Skeletal muscle satellite cell (primary cell): ENCODE measurements at regions not wholly inside any gene's neighbourhood (a gene's known extent, or its start where the extent isn't known, plus 50 kb on each side); places are given as distances from the start of the nearest gene placed in this dataset.

Experiments used
- H3K27me3 ChIP-seq: 2 replicates; pipeline ENCODE4 v1.7.0; 2013; ENCODE audit warnings: low read length; ENCODE audit not compliant: control insufficient read depth, insufficient read depth
- H3K36me3 ChIP-seq: 2 replicates; pipeline ENCODE4 v1.7.0; 2013; ENCODE audit warnings: mild to moderate bottlenecking, control low read depth, low read length; ENCODE audit not compliant: insufficient read depth
- H3K4me1 ChIP-seq: 2 replicates; pipeline ENCODE4 v1.7.0; 2013; ENCODE audit warnings: low read length; ENCODE audit not compliant: control insufficient read depth, insufficient read depth
- H3K4me2 ChIP-seq: 2 replicates; pipeline ENCODE4 v1.7.0; 2013; ENCODE audit warnings: mild to moderate bottlenecking, low read length
- H3K4me3 ChIP-seq: 2 replicates; pipeline ENCODE4 v1.7.0; 2013; ENCODE audit warnings: low read length
- H3K9ac ChIP-seq: 2 replicates; pipeline ENCODE4 v1.7.0; 2013; ENCODE audit warnings: mild to moderate bottlenecking, low read depth, low read length, moderate library complexity
- H3K9me3 ChIP-seq: replicated peaks from 2 replicates; pipeline ENCODE4 v1.7.0; 2013; ENCODE audit warnings: mild to moderate bottlenecking, control low read depth, low read length

DNA sequence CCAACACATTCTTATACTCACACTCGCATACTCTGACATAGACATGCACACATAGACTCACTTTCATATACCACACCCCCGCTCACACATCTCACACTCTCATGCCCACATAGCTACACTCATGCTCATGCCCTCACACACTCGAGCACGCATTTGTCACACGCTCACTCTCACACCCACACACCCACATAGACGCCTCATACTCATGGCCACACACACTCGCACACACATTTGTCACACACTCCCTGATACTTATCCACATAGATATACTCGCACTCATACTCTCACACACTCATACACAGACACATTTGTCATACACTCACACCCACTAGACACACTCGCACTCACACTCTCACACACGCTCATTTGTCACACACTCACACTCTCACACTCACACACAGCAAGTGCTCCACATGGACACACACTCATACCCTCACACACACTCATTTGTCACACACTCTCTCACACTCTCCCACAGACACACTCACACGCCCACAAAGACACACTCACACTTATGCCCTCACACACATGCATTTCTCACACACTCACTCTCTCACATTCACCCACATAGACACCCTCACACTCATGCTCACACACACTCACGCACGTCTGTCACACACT lies 50.9 kb downstream of the TNP1 start:
- peaks cover 7% of the 10 kb centered on the region for H3K27me3 ChIP-seq
- no peaks in the 10 kb centered on the region for H3K36me3 ChIP-seq
- H3K9me3 ChIP-seq = no peaks in the 10 kb centered on the region
- H3K9ac ChIP-seq = no peak overlapping the region
- no peak overlapping the region for H3K4me3 ChIP-seq
- H3K4me1 ChIP-seq = peaks cover 7% of the 10 kb centered on the region
- H3K4me2 ChIP-seq = no peak overlapping the region

DNA sequence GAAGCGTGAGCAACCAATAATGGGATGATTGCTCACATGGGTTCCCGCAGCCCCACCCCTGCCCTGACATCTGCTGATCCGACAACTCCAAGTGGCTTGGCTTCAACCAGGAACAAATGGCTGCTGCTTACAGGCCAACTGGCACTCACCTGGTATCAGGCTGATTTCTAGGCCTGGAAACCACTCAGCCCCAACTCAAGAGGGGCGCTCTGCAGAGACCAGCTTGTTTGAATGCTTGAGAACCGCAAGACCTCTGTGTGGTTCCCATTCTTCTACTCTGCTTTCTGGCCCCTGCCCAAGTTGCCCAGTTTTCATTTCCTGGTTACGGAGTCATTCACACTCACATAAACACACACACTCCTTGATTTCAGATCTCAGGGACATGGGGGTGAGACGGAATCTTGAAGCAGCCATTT lies 52.0 kb downstream of the TNP1 start:
- H3K4me3 ChIP-seq = no peak overlapping the region
- no peak overlapping the region for H3K9ac ChIP-seq
- H3K9me3 ChIP-seq = no peaks in the 10 kb centered on the region
- peaks cover 7% of the 10 kb centered on the region for H3K27me3 ChIP-seq
- H3K36me3 ChIP-seq = no peaks in the 10 kb centered on the region
- H3K4me2 ChIP-seq = no peak overlapping the region
- peaks cover 7% of the 10 kb centered on the region for H3K4me1 ChIP-seq

DNA sequence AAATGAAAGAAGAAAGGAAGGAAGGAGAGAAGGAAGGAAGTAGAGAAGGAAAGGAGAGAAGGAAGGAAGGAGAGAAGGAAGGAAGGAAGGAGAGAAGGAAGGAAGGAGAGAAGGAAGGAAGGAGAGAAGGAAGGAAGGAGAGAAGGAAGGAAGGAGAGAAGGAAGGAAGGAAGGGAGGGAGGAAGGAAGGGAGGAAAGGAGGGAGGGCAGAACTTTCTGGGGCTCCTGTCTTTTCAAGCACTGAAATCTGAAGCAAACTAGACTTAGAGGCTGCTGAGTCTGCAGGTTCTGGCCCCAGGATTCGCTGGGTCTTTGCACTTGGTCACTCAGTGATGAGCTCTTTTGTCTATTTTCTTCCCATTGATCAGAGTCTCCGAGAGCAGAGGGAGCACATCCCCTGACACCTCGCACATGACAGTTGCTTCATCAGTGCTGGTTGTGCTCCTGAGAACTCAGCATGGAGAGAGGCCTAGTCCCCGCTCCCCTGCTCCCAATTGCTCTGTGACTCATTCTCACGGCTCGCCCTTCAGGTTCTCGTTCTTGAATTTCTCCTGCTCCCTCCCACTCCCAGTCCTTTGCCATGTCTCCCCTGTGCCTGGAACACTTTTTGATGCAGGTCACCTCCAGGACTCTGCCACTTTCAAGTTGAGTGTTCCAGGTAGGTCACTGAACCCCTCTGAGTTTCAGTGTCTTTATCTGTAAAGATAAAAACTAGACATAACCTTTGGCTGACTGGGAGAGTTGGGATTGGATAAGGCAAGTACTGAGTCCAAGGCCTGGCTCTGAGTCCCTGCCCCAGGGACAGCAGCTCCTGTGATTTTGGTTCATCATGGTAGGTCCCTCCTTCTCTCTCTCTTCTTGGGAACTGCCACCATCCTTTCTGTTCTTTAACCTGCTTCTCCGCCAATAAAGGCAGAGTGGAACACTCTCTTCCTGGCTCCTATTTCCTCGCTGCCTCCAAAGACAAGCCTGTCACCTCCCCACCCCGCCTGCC lies 55.2 kb downstream of the TNP1 start:
- H3K9me3 ChIP-seq = no peaks in the 10 kb centered on the region
- no peaks in the 10 kb centered on the region for H3K27me3 ChIP-seq
- H3K9ac ChIP-seq = no peak overlapping the region
- H3K4me1 ChIP-seq = no peaks in the 10 kb centered on the region
- no peak overlapping the region for H3K4me2 ChIP-seq
- H3K36me3 ChIP-seq = no peaks in the 10 kb centered on the region
- no peak overlapping the region for H3K4me3 ChIP-seq

DNA sequence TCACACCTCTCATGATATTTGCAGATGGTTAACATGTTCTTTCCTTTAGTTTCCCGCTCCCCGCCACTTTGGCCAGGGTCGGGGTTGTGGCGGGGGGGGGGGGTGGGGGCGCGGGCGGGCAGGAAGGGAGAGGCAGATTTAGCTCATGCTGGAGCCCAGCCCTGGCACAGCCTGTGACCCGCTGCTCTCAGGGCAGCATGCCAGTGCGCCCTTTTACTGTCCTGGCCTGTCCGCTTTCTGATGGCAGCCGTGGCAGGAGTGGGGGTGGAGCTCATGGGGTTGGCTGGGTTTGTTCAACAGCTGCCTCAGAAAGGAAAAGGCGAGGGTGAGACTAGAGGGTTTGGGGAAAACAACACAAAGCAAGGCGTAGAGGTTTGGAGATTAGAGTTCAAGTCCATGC lies 56.1 kb downstream of the TNP1 start:
- H3K4me2 ChIP-seq = no peak overlapping the region
- H3K4me1 ChIP-seq = no peaks in the 10 kb centered on the region
- H3K27me3 ChIP-seq = no peaks in the 10 kb centered on the region
- H3K9me3 ChIP-seq = no peaks in the 10 kb centered on the region
- no peak overlapping the region for H3K9ac ChIP-seq
- H3K4me3 ChIP-seq = no peak overlapping the region
- H3K36me3 ChIP-seq = no peaks in the 10 kb centered on the region

DNA sequence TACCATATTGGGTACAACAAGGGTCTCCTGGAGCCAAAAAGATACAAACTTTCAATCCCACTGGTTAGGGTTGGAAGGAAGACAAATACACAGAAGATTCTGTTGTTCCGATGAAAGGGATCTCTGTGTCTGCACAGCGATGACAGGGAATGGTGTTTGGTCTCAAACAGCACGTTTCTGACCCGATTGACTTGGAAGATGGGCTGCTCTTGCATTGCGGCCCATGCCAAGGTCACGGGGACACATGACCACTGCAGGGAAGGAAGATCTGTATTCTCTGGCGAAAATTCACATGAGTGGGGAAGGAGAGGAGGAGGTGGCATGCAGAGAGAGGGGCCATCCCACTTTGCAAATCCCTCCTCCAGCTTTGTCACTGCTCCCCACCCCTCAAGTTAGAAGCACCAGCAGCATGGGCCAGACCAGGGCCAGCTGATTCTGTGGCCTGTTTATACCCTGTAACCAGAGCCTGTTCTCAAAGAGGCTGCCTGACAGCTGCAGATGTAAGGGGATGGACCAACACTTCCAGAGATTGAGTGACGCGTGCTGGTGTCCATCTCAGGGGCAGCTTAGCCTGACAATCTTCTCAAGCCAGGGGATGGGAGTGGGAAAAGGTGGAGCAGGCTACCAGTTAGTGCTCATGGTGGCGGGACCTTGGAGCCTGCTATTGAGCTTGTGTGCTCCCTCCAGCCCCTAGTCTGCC lies 57.2 kb downstream of the TNP1 start:
- Histone ChIP-seq H3K27me3 (no peaks in the 10 kb centered on the region), H3K4me3 (no peak overlapping the region), H3K9me3 (no peaks in the 10 kb centered on the region), H3K36me3 (no peaks in the 10 kb centered on the region), H3K4me1 (no peaks in the 10 kb centered on the region), H3K4me2 (no peak overlapping the region), H3K9ac (no peak overlapping the region)

DNA sequence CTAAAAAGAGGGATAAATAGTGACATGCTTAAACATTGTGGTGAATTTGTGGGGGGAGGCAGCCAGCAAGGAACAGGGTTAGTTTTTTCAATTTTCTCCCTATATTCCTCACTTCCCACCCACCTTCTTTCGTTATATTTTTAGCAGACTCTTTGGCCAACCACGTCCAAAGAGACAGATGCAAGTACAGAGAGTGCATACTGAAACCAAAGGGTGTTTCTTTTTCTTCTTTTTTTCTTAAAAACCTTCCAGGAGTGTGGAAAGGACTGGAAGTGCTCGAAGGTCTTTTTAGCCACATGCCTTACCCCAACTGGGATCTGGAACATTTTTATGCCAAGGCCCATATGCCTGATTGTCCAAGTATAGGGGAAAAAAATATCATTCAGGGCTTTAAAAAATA lies 59.0 kb downstream of the TNP1 start:
- no peaks in the 10 kb centered on the region for H3K36me3 ChIP-seq
- H3K9me3 ChIP-seq = no peaks in the 10 kb centered on the region
- H3K4me2 ChIP-seq = no peak overlapping the region
- no peak overlapping the region for H3K4me3 ChIP-seq
- no peak overlapping the region for H3K9ac ChIP-seq
- peaks cover 6% of the 10 kb centered on the region for H3K27me3 ChIP-seq
- no peaks in the 10 kb centered on the region for H3K4me1 ChIP-seq

DNA sequence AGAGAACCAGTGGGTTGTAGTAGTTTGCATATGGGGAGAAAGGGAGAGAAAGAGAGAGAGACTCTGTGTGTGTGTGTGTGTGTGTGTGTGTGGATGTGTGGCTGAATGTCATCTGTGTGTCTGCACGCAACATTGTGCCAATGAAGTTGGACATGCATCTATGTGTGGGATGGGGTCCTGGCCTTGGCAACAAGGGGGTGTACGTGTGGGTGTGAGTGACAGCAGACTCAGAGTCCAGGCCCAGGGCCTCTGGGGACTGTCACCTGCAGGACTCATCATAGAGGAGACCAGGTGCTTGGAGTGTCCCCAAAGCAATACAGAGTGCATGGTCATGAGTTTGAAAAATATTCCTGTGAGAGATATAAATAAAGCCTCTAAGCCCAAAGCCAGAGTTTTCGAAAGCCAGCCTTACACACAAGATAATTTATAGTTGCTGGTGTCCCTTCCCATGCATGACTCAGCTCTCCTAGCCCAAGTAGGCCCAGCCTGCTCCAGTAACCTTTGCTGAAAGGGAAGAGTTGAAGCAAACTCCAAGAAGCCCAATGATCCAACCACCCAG lies 59.9 kb downstream of the TNP1 start:
- no peaks in the 10 kb centered on the region for H3K4me1 ChIP-seq
- no peak overlapping the region for H3K4me2 ChIP-seq
- H3K9me3 ChIP-seq = no peaks in the 10 kb centered on the region
- no peak overlapping the region for H3K9ac ChIP-seq
- H3K4me3 ChIP-seq = no peak overlapping the region
- peaks cover 6% of the 10 kb centered on the region for H3K27me3 ChIP-seq
- H3K36me3 ChIP-seq = no peaks in the 10 kb centered on the region

DNA sequence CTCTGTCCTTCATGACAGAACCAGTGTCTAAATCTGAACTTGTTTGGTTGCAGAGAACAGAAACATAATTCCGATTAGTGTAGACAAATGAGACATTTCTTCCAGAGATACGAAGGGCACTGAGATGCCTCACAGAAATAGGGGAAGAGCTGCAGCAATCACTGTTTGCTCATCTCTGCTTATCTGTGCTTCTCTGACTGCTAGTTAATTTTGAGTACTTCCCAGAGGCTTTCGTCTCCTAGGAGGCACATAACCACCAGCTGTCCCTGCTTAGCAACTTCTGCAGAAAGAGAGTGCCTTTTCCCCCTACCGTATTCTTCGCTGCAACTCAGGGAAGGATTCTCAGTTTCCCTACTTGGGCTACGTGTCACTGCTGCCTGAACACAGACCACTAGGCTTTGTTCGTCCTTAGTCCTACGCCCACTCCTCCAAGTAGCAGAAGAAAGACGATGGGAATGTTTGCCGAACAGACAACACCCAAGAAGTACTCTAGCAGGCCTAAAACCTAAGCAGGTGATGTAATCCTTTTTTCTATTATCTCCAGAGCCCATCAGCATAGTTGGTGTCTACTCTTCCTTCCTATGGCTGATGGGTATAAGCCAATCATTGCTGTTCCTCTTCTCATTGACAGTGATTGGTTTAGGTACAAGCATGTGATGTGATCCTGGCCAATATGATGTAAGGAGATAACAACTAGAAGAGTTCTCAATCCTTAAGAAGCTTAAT lies 63.6 kb downstream of the TNP1 start:
- Histone ChIP-seq H3K27me3 (peaks cover 6% of the 10 kb centered on the region), H3K4me3 (no peak overlapping the region), H3K36me3 (no peaks in the 10 kb centered on the region), H3K9ac (no peak overlapping the region), H3K4me1 (peaks cover 7% of the 10 kb centered on the region), H3K4me2 (no peak overlapping the region), H3K9me3 (no peaks in the 10 kb centered on the region)

DNA sequence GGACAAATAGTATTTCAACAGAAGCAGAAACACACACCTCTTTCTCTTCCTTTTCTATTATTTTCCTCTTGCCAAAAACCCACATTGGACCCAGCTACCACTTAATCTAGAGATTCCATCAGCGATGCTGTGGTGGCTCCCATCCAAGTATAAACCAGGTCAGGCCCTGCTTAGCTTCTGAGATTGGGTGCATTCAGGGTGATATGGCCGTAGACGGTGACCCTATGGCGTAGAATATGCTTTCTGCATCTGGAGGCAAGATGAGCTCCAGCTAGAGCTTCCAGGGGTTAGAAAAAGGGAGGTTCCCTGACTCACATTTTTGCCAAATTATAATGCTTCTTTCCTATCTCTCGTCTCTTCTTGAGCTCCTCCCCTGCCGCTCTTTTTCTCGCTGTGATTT lies 66.5 kb downstream of the TNP1 start:
- no peaks in the 10 kb centered on the region for H3K36me3 ChIP-seq
- no peaks in the 10 kb centered on the region for H3K9me3 ChIP-seq
- H3K27me3 ChIP-seq = peaks cover 6% of the 10 kb centered on the region
- H3K4me1 ChIP-seq = peaks cover 7% of the 10 kb centered on the region
- no peak overlapping the region for H3K4me3 ChIP-seq
- H3K9ac ChIP-seq = no peak overlapping the region
- H3K4me2 ChIP-seq = no peak overlapping the region

DNA sequence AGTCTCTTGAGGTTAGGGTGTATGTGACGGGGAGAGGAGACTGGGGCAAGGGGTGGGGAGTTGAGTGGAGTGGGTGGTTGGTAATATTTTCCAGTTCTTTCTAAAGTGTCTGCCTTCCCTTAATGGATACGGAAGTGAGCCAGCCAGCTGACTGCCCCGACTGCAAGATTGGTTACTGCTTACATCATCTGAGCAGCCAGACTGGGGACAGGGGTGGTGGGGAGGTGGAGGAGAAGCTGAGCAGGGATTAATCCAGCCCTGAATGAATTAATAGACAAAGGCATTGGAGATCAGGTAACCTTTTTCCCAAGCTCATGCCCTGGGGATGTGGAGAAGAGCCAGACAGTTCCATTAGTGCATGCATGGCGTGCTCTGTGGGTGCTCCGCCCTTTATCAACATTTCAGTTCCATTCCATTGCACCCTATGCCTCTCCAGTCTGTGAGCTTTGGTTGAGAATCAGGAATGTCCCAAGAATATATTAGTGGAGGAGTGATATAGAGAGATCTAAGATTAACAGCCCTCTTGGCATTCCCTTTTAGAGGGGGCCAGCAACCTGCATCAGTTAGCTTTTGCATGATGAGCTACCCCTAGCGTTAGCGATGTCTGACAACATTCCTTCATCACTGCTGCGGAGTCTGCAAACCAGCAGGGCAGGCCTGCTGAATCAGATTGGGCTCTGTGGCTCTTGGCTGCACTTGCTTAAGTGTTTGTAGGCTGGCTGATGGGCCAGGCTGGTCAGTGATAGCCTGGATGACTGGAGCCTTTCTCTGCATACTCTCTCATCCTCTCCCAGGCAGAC lies 67.4 kb downstream of the TNP1 start:
- Histone ChIP-seq H3K4me1 (peaks cover 7% of the 10 kb centered on the region), H3K9ac (no peak overlapping the region), H3K27me3 (peaks cover 10% of the 10 kb centered on the region), H3K9me3 (no peaks in the 10 kb centered on the region), H3K4me3 (no peak overlapping the region), H3K4me2 (no peak overlapping the region), H3K36me3 (no peaks in the 10 kb centered on the region)
